IPS DF 4.7 (cell line): ENCODE measurements at regions not wholly inside any gene's neighbourhood (a gene's known extent, or its start where the extent isn't known, plus 50 kb on each side); places are given as distances from the start of the nearest gene placed in this dataset.

Experiments
- DNase-seq: peaks from one replicate; pipeline ENCODE4 v3.0.0-alpha.2; 2013; ENCODE audit warnings: low spot score; ENCODE audit errors: extremely low read depth

- DNase-seq: no peak
These were observed 206.9 kb upstream of the FAM98A start for GRCh38 chr2:33806041-33806440.

GRCh38 chr2:33804155-33804554, 205.1 kb upstream of the FAM98A start:
- no peak for DNase-seq

GRCh38 chr2:33796511-33796910, 197.4 kb upstream of the FAM98A start:
- no peak for DNase-seq

- no peak for DNase-seq
These were observed 192.5 kb upstream of the FAM98A start for GRCh38 chr2:33791625-33792024.

- DNase-seq: no peak
These were observed 188.9 kb upstream of the FAM98A start for GRCh38 chr2:33788044-33788443.

- no peak for DNase-seq
These were observed 187.8 kb upstream of the FAM98A start for GRCh38 chr2:33786881-33787280.

GRCh38 chr2:33785201-33786106, 186.4 kb upstream of the FAM98A start:
- DNase-seq: no peak

GRCh38 chr2:33784488-33784887, 185.4 kb upstream of the FAM98A start:
- DNase-seq: no peak

GRCh38 chr2:33782395-33783230, 183.5 kb upstream of the FAM98A start:
- no peak for DNase-seq

- DNase-seq: no peak
These were observed 178.7 kb upstream of the FAM98A start for GRCh38 chr2:33777786-33778185.

GRCh38 chr2:33775306-33775705, 176.2 kb upstream of the FAM98A start:
- DNase-seq: no peak

- DNase-seq: no peak
These were observed 170.9 kb upstream of the FAM98A start for GRCh38 chr2:33770023-33770422.

- no peak for DNase-seq
These were observed 167.1 kb upstream of the FAM98A start for GRCh38 chr2:33766175-33766574.

- no peak for DNase-seq
These were observed 166.0 kb upstream of the FAM98A start for GRCh38 chr2:33765122-33765521.

GRCh38 chr2:33764551-33764950, 165.5 kb upstream of the FAM98A start:
- no peak for DNase-seq

- DNase-seq: no peak
These were observed 164.7 kb upstream of the FAM98A start for GRCh38 chr2:33763671-33764310.

- no peak for DNase-seq
These were observed 163.5 kb upstream of the FAM98A start for GRCh38 chr2:33762636-33763035.

- no peak for DNase-seq
These were observed 147.2 kb upstream of the FAM98A start for GRCh38 chr2:33746208-33746800.

GRCh38 chr2:33735096-33735495, 136.0 kb upstream of the FAM98A start:
- no peak for DNase-seq

GRCh38 chr2:33730804-33731203, 131.7 kb upstream of the FAM98A start:
- DNase-seq: no peak

GRCh38 chr2:33730193-33730592, 131.1 kb upstream of the FAM98A start:
- no peak for DNase-seq

GRCh38 chr2:33729353-33729752, 130.3 kb upstream of the FAM98A start:
- no peak for DNase-seq
